ENCODE measurements at regions not wholly inside any gene's neighbourhood (a gene's known extent, or its start where the extent isn't known, plus 50 kb on each side); places are given as distances from the start of the nearest gene placed in this dataset.
"Not testable (repeated sequence)": the region's sequence is repeated elsewhere in the genome, so short reads cannot be mapped to it uniquely, and the experiment has no call there.

DNA sequence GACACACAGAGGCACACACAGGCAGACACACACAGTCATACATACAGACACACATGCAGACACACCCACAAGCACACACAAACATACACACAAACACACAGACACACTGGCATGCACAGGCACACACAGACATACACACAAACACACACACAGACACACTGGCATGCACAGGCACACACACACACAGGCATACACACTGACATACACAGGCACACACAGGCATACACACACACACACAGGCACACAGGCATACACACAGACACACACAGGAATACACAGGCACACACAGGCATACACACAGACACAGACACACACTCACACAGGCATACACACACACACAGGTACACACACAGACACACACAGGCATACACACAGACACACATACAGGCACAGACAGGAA lies 340.7 kb upstream of the VSTM2A start (continued):
- TF ChIP-seq, protein P1, sequence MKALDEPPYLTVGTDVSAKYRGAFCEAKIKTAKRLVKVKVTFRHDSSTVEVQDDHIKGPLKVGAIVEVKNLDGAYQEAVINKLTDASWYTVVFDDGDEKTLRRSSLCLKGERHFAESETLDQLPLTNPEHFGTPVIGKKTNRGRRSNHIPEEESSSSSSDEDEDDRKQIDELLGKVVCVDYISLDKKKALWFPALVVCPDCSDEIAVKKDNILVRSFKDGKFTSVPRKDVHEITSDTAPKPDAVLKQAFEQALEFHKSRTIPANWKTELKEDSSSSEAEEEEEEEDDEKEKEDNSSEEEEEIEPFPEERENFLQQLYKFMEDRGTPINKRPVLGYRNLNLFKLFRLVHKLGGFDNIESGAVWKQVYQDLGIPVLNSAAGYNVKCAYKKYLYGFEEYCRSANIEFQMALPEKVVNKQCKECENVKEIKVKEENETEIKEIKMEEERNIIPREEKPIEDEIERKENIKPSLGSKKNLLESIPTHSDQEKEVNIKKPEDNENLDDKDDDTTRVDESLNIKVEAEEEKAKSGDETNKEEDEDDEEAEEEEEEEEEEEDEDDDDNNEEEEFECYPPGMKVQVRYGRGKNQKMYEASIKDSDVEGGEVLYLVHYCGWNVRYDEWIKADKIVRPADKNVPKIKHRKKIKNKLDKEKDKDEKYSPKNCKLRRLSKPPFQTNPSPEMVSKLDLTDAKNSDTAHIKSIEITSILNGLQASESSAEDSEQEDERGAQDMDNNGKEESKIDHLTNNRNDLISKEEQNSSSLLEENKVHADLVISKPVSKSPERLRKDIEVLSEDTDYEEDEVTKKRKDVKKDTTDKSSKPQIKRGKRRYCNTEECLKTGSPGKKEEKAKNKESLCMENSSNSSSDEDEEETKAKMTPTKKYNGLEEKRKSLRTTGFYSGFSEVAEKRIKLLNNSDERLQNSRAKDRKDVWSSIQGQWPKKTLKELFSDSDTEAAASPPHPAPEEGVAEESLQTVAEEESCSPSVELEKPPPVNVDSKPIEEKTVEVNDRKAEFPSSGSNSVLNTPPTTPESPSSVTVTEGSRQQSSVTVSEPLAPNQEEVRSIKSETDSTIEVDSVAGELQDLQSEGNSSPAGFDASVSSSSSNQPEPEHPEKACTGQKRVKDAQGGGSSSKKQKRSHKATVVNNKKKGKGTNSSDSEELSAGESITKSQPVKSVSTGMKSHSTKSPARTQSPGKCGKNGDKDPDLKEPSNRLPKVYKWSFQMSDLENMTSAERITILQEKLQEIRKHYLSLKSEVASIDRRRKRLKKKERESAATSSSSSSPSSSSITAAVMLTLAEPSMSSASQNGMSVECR (CRISPR knock-in tag; IDR thresholded peaks at IDR 0.05; ENCODE audit: borderline replicate concordance): no peak

DNA sequence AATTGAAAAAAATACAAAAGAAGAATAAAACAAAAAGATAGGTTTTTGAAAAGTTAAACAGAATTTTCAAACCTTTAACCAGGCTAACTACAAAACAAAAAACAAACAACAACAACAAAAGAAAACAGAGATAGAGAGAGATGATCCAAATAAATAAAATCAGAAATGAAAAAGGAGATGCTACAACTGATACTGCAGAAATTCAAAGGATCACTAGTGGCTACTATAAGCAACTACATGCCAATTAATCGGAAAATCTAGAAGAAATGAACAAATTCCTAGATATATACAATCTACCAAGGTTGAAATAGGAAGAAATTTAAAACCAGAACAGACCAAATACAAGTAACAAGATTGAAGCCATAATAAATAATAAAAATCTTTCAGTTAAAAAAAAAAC lies 326.8 kb upstream of the VSTM2A start:
- Mint-ChIP-seq H3K9me3 (peaks cover 96% of the 10 kb centered on the region), H3K4me3 (no peak overlapping the region), H3K27me3 (ENCODE audit: low read depth) (peaks cover 2% of the 10 kb centered on the region), H3K4me1 (no peaks in the 10 kb centered on the region), H3K27ac (no peak overlapping the region), H3K36me3 (peaks cover 87% of the 10 kb centered on the region)
- ChIA-PET CTCF (no interaction called here), POLR2A (no interaction called here)
- TF ChIP-seq NR3C1 (CRISPR knock-in tag; conservative IDR thresholded peaks at IDR 0.05; ENCODE audit: low read depth) (no peak), ZNF138 (CRISPR knock-in tag; conservative IDR thresholded peaks at IDR 0.05) (no peak)
- TF ChIP-seq, protein P2, sequence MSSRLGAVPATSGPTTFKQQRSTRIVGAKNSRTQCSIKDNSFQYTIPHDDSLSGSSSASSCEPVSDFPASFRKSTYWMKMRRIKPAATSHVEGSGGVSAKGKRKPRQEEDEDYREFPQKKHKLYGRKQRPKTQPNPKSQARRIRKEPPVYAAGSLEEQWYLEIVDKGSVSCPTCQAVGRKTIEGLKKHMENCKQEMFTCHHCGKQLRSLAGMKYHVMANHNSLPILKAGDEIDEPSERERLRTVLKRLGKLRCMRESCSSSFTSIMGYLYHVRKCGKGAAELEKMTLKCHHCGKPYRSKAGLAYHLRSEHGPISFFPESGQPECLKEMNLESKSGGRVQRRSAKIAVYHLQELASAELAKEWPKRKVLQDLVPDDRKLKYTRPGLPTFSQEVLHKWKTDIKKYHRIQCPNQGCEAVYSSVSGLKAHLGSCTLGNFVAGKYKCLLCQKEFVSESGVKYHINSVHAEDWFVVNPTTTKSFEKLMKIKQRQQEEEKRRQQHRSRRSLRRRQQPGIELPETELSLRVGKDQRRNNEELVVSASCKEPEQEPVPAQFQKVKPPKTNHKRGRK (CRISPR knock-in tag; IDR thresholded peaks at IDR 0.05; ENCODE audit: borderline replicate concordance): no peak
- TF ChIP-seq, protein P3, sequence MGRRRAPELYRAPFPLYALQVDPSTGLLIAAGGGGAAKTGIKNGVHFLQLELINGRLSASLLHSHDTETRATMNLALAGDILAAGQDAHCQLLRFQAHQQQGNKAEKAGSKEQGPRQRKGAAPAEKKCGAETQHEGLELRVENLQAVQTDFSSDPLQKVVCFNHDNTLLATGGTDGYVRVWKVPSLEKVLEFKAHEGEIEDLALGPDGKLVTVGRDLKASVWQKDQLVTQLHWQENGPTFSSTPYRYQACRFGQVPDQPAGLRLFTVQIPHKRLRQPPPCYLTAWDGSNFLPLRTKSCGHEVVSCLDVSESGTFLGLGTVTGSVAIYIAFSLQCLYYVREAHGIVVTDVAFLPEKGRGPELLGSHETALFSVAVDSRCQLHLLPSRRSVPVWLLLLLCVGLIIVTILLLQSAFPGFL (CRISPR knock-in tag; IDR thresholded peaks at IDR 0.05; ENCODE audit: borderline replicate concordance): no peak
- TF ChIP-seq, protein P4, sequence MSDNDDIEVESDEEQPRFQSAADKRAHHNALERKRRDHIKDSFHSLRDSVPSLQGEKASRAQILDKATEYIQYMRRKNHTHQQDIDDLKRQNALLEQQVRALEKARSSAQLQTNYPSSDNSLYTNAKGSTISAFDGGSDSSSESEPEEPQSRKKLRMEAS (CRISPR knock-in tag; IDR thresholded peaks at IDR 0.05): no peak
- no peak for DNase-seq (ENCODE audit: low spot score)
- ATAC-seq: no peak

DNA sequence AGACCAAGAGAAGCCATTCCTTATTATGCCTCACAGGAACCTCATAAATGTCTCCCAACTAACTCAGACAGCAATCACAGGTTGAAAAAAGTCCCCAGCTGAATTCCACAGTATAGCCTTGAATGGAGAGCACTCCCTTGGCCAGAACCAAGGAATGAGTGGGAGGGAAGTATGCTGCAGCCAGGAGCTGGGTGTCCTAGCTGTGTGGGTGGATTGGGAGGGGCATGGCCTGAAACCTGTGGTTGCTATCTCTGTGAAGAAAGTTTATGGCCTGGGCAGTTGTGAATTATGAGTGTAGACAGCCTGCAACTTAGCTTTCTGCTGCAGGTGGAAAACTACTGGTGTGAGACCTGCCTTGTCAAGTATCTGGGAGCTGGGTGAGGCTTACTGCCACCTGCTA lies 316.1 kb upstream of the VSTM2A start:
- H3K9me3 Mint-ChIP-seq; H3K4me1 Mint-ChIP-seq; H3K4me3 Mint-ChIP-seq; POLR2A ChIA-PET; H3K36me3 Mint-ChIP-seq; H3K27ac Mint-ChIP-seq; H3K27me3 Mint-ChIP-seq (ENCODE audit: low read depth); ATAC-seq; CTCF ChIA-PET; DNase-seq (ENCODE audit: low spot score): not testable (repeated sequence)

DNA sequence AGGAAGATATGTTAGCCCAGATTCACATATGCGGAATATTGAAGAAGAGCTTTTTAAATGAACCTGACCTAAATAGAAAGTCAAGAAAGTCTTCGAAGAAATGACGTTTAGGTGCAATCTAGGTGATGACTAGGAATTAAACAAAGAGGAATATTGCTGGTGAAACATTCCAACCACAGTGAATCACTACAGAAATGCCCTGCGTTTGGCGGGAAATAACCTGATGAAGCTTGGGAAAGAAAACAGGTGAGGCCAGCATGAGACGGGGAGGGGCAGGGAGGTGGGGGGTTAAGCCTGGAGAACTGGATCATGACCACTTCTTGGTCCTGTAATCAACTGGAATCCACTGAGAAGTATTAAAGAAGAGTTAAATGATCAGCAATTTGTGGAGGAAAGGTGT lies 299.4 kb upstream of the VSTM2A start:
- H3K4me3 Mint-ChIP-seq: no peak overlapping the region
- peaks cover 8% of the 10 kb centered on the region for H3K9me3 Mint-ChIP-seq
- DNase-seq (ENCODE audit: low spot score) (no peak), ATAC-seq (no peak)
- H3K36me3 Mint-ChIP-seq: no peaks in the 10 kb centered on the region
- H3K27me3 Mint-ChIP-seq (ENCODE audit: low read depth): no peaks in the 10 kb centered on the region
- ChIA-PET POLR2A (no interaction called here), CTCF (no interaction called here)
- peaks cover 13% of the 10 kb centered on the region for H3K4me1 Mint-ChIP-seq
- no peak overlapping the region for H3K27ac Mint-ChIP-seq
- TF ChIP-seq, protein P5, sequence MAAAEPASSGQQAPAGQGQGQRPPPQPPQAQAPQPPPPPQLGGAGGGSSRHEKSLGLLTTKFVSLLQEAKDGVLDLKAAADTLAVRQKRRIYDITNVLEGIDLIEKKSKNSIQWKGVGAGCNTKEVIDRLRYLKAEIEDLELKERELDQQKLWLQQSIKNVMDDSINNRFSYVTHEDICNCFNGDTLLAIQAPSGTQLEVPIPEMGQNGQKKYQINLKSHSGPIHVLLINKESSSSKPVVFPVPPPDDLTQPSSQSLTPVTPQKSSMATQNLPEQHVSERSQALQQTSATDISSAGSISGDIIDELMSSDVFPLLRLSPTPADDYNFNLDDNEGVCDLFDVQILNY (CRISPR knock-in tag; IDR thresholded peaks at IDR 0.05): no peak
- TF ChIP-seq NFATC4 (CRISPR knock-in tag; IDR thresholded peaks at IDR 0.05): no peak
- no peak for TF ChIP-seq HMGA2 (CRISPR knock-in tag; IDR thresholded peaks at IDR 0.05)
- no peak for TF ChIP-seq TCF7 (CRISPR knock-in tag; IDR thresholded peaks at IDR 0.05; ENCODE audit: low read depth)
- TF ChIP-seq, protein P6, sequence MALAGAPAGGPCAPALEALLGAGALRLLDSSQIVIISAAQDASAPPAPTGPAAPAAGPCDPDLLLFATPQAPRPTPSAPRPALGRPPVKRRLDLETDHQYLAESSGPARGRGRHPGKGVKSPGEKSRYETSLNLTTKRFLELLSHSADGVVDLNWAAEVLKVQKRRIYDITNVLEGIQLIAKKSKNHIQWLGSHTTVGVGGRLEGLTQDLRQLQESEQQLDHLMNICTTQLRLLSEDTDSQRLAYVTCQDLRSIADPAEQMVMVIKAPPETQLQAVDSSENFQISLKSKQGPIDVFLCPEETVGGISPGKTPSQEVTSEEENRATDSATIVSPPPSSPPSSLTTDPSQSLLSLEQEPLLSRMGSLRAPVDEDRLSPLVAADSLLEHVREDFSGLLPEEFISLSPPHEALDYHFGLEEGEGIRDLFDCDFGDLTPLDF (CRISPR knock-in tag; IDR thresholded peaks at IDR 0.05): no peak
- TF ChIP-seq, protein P7, sequence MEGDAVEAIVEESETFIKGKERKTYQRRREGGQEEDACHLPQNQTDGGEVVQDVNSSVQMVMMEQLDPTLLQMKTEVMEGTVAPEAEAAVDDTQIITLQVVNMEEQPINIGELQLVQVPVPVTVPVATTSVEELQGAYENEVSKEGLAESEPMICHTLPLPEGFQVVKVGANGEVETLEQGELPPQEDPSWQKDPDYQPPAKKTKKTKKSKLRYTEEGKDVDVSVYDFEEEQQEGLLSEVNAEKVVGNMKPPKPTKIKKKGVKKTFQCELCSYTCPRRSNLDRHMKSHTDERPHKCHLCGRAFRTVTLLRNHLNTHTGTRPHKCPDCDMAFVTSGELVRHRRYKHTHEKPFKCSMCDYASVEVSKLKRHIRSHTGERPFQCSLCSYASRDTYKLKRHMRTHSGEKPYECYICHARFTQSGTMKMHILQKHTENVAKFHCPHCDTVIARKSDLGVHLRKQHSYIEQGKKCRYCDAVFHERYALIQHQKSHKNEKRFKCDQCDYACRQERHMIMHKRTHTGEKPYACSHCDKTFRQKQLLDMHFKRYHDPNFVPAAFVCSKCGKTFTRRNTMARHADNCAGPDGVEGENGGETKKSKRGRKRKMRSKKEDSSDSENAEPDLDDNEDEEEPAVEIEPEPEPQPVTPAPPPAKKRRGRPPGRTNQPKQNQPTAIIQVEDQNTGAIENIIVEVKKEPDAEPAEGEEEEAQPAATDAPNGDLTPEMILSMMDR (IDR thresholded peaks at IDR 0.05): no peak
- TF ChIP-seq, protein P8, sequence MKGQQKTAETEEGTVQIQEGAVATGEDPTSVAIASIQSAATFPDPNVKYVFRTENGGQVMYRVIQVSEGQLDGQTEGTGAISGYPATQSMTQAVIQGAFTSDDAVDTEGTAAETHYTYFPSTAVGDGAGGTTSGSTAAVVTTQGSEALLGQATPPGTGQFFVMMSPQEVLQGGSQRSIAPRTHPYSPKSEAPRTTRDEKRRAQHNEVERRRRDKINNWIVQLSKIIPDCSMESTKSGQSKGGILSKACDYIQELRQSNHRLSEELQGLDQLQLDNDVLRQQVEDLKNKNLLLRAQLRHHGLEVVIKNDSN (CRISPR knock-in tag; IDR thresholded peaks at IDR 0.05): no peak
- TF ChIP-seq, protein P9, sequence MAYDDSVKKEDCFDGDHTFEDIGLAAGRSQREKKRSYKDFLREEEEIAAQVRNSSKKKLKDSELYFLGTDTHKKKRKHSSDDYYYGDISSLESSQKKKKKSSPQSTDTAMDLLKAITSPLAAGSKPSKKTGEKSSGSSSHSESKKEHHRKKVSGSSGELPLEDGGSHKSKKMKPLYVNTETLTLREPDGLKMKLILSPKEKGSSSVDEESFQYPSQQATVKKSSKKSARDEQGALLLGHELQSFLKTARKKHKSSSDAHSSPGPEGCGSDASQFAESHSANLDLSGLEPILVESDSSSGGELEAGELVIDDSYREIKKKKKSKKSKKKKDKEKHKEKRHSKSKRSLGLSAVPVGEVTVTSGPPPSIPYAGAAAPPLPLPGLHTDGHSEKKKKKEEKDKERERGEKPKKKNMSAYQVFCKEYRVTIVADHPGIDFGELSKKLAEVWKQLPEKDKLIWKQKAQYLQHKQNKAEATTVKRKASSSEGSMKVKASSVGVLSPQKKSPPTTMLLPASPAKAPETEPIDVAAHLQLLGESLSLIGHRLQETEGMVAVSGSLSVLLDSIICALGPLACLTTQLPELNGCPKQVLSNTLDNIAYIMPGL (CRISPR knock-in tag; IDR thresholded peaks at IDR 0.05): no peak
- no peak for TF ChIP-seq ZBTB21 (CRISPR knock-in tag; IDR thresholded peaks at IDR 0.05; ENCODE audit: borderline replicate concordance)
- TF ChIP-seq KAT7 (CRISPR knock-in tag; IDR thresholded peaks at IDR 0.05; ENCODE audit: borderline replicate concordance): no peak
- no peak for TF ChIP-seq NR3C1 (CRISPR knock-in tag; conservative IDR thresholded peaks at IDR 0.05; ENCODE audit: low read depth)

All from WTC11 (cell line).